GM10248 (cell line): ENCODE measurements at regions not wholly inside any gene's neighbourhood (a gene's known extent, or its start where the extent isn't known, plus 50 kb on each side); places are given as distances from the start of the nearest gene placed in this dataset.

Source experiments
- CTCF ChIA-PET: fragments of 300-600 bp; sonication (Branson Sonifier 250); formaldehyde crosslinking; extraction: SDS; loops from one replicate; lab custom pipeline; 2021; ENCODE audit warnings: antibody characterized with exemption; lab: Yijun Ruan, JAX
- POLR2A ChIA-PET: fragments of 350-650 bp; sonication (Branson Sonifier 250); formaldehyde crosslinking; extraction: SDS; loops from one replicate; lab custom pipeline; 2020; ENCODE audit warnings: antibody characterized with exemption; lab: Yijun Ruan, JAX
- DNase-seq: peaks from one replicate; pipeline ENCODE4 v3.0.0; 2012; ENCODE audit errors: extremely low spot score
- CTCF ChIP-seq: IDR thresholded peaks from 2 replicates; pipeline ENCODE4 v1.5.1; 2012; ENCODE audit warnings: mild to moderate bottlenecking, low read depth; ENCODE audit errors: extremely low read depth, missing control alignments, control extremely low read depth

GRCh38 chr12:85352016-85352415, 72.0 kb downstream of the ALX1 start:
- no peak for DNase-seq
- POLR2A ChIA-PET: no interaction called here

GRCh38 chr12:85356596-85357385, 76.8 kb downstream of the ALX1 start:
- ChIA-PET CTCF (interaction anchor here (0.8 to 1.5 kb wide), 3 partner anchors 10 to 27 kb away, joined by 3 to 4 read pairs (median 3); no protein-coding TSS in a partner anchor), POLR2A (no interaction called here)
- no peak for DNase-seq
- no peak for TF ChIP-seq CTCF

More at GRCh38 chr12:85352016-85352415, 72.0 kb downstream of the ALX1 start:
- CTCF ChIA-PET: interaction anchor here (1.4 to 3.4 kb wide), 3 partner anchors 10 to 24 kb away, joined by 3 to 9 read pairs (median 3); no protein-coding TSS in a partner anchor
- no peak for TF ChIP-seq CTCF

- ChIA-PET CTCF (interaction anchor here (0.8 to 1.5 kb wide), 5 partner anchors 9 to 28 kb away, joined by 3 to 4 read pairs (median 3); no protein-coding TSS in a partner anchor), POLR2A (no interaction called here)
- no peak for TF ChIP-seq CTCF
- no peak for DNase-seq
These were observed 77.6 kb downstream of the ALX1 start for GRCh38 chr12:85357609-85358008.

GRCh38 chr12:85358715-85359114, 78.7 kb downstream of the ALX1 start:
- ChIA-PET POLR2A (no interaction called here), CTCF (interaction anchor here (1.5 kb wide), 2 partner anchors 15 to 23 kb away, joined by 3 to 4 read pairs; no protein-coding TSS in a partner anchor)
- TF ChIP-seq CTCF: no peak
- no peak for DNase-seq

GRCh38 chr12:85363382-85364190, 83.6 kb downstream of the ALX1 start:
- no peak for DNase-seq
- CTCF ChIA-PET: no interaction called here
- POLR2A ChIA-PET: no interaction called here
- TF ChIP-seq CTCF: no peak

GRCh38 chr12:85367936-85368335, 87.9 kb downstream of the ALX1 start:
- ChIA-PET POLR2A (no interaction called here), CTCF (no interaction called here)
- no peak for TF ChIP-seq CTCF
- no peak for DNase-seq
